NCI-H2107 treated with DMSO at 0.1 percent for 48 hours (cell line): ENCODE measurements at regions not wholly inside any gene's neighbourhood (a gene's known extent, or its start where the extent isn't known, plus 50 kb on each side); places are given as distances from the start of the nearest gene placed in this dataset.

Experiments used
- DNase-seq: peaks from one replicate; lab custom pipeline; 2025; ENCODE audit not compliant: unreplicated experiment; lab: John Stamatoyannopoulos, UW

- no peak for DNase-seq
Measured at GRCh38 chr5:36355516-36355915, 53.8 kb upstream of the RANBP3L start.

DNA sequence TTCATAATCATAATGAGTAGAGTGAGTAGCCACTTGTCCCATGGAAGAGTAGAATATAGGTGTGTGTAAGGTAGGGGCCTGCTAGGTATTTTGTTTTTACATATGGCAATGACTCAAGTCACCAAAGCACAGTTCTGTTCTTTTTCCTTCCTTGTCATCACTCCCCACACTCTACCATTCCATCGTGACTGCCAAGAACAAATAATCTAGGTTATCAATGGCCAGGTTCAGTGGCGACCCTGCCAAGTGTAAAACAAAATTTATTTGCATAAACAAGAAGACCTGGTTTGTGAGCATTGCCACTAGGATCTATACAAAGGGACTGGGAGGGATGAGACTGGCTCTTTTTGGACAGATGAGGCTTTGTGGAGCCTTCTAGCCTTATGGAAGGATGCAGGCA lies 55.2 kb upstream of the RANBP3L start:
- DNase-seq: no peak

DNA sequence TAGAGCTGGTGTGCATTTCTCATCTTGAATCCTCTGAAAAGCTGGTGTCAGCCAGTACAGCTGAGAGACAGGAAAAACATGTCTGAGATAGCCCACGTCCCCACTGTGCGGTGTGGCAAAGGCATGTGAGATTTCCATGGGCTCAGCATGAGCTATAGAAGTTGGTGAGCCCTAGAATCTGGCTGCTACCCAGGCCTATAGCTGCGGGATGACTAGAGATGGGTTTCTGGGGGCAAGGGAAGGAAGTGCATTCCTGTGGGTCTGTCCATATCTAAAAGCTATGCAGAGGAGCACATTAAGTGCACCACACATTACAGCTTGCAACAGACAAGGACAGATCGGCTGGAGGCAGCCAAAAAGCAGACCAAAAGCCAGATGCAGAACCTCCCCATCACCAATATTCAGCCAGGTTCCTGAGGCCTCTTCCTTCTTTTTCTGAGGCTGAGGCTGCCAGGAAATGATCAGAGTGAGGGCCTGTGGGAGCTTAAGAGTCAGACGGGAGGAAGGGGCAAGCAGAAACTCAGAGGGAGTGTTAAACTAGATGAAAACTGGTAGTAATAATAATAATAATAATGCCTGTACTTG lies 55.8 kb upstream of the RANBP3L start:
- no peak for DNase-seq

DNA sequence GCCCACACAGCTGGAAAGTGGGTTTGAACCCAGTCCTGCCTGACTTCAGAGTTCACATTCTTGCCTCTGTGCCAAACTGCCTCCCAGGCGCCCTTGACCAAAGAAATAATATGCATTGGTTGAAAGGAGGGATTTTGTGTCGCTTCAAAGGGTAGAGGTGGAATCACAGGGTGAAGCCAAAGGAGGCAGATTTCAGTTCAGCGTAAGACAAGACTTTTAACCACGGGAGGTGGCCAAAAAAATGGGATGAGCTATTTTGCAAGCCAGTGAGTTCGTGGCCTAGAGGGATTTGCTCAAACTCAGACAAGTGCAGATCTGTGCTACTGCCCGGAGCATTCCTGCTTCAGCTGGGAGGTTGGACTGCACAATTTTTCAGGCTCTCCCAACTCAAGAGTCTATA lies 57.6 kb upstream of the RANBP3L start:
- DNase-seq: no peak

DNA sequence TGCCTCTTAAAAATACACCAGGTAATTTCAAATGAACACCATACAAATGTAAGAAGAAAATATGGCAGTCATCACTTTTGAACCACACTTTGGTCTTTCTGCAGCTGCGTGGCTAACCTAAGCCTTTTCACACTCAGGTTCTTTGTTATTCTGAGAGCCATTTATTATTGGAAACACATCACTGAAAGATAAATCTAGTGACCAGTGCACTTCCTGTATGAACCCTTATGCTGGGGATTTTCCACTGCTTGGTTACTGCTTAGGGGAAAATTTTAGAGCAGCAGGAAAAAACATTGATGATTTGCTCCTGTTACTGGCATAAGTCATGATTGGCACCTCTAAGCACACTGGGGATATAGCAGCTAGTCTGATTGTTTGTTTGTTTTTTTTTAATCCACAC lies 58.6 kb upstream of the RANBP3L start:
- no peak for DNase-seq

DNA sequence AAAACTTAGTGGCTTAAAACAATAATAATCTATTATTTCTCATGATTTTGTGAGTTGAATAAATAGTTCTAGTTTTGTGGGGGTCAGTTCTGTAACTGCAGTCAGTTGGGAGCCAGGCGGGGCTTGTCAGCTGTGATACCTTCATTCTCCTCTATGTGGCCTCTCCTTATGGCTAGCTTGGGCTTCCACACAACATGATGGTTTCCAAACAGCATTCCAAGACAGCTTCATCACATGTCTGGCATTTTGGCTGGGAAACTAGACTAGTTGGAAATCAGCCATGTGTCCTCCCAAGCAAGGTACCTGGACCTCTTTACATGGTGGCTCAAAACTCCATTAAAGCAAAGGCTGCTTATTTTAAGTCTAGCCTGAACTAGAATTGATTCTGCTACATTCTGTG lies 61.4 kb upstream of the RANBP3L start:
- no peak for DNase-seq

GRCh38 chr5:36363744-36364143 lies 62.0 kb upstream of the RANBP3L start:
- no peak for DNase-seq

DNA sequence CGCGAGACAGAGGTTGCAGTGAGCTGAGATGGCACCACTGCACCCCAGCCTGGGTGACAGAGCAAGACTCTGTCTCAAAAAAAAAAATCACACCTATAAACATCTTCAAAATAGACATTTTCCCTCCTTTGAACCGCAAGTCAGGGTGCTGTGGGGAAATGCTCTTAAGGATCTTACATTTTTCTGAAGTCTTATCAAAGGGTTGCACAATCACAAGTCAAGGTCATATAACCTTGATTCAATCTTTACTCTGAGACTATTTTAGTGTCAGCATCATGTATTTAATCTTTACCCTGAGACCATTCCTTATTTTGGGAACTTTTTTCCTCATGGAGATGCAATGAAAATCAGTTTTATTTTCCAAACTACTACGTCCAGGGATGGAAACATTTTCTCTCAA lies 62.8 kb upstream of the RANBP3L start:
- DNase-seq: no peak

DNA sequence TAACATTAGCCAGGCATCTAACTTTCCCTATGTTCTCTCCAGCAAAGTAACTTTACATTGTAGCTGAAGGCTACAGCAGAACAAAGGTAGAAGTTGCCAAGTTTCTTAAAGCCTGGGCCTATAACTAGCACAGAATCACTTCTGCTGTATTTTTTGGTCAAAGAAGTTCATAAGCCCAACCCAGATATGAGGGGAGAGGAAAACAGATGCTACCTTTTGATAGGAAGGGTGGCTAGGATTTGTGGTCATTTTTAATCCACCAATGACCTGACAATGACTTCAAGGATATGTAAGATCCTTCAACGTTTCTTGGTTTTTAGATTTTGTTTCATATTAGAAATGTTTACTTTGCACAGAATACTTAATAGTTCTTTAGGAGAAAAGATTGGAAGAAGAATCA lies 64.2 kb upstream of the RANBP3L start:
- DNase-seq: no peak

DNA sequence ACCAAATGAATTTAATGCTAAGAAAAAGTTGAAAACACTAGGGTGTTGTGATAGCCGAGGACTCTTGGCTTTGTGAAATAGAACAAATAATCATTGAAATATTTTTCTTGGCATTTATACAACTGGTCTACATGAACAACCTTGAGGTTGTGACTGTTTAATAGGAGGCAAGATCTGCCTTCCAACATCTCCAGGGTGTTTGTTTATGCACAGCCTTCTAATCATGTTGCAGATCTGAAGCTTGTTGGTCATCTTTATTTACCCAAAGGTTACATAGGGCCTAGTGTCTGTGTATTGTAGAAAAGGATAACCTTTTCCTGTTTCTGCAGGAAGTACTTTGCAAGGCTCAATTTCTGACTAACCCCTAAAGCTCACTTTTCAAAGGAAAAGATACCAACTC lies 65.2 kb upstream of the RANBP3L start:
- DNase-seq: no peak

DNA sequence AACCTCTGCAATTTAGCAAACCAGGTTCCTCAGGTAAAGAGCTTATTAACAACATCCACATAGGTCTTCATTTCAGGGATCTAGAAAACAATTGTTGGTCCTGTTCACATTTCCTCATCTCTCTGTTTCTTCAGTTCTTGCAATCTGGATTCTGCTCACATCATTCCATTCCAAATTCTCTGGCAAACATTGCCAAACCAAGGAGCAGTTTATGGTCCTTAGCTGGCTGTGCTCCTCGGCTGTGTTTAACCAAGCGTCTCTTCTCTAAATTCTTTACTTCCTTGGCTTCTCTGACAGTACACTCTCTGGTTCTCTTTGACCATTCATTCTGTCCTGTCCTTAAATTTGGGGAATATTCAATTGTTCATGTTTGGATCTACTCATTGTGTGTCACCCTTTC lies 65.8 kb upstream of the RANBP3L start:
- DNase-seq: no peak

GRCh38 chr5:36369219-36369690 lies 67.6 kb upstream of the RANBP3L start:
- no peak for DNase-seq

DNA sequence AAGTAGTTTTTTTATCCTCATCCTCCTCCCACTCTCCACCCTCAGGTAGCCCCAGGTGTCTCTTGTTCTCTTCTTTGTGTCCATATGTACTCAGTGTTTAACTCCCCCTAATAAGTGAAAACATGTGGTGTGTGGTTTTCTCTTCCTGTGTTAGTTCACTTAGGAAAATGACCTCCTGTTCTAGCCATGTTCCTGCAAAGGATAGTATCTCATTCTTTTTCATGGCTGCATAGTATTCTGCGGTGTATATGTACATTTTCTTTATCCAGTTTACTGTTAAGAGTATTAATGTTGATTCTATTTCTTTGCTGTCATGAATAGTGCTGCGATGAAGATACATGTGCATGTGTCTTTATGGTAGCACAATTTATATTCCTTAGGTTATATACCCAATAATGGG lies 68.4 kb upstream of the RANBP3L start:
- no peak for DNase-seq

- DNase-seq: no peak
Measured at GRCh38 chr5:36371366-36371765, 69.7 kb upstream of the RANBP3L start.

GRCh38 chr5:36373527-36374086 lies 71.9 kb upstream of the RANBP3L start:
- no peak for DNase-seq

GRCh38 chr5:36374266-36374862 lies 72.7 kb upstream of the RANBP3L start:
- DNase-seq: no peak

GRCh38 chr5:36377192-36377591 lies 75.5 kb upstream of the RANBP3L start:
- no peak for DNase-seq

GRCh38 chr5:36378551-36378950 lies 76.8 kb upstream of the RANBP3L start:
- DNase-seq: no peak

DNA sequence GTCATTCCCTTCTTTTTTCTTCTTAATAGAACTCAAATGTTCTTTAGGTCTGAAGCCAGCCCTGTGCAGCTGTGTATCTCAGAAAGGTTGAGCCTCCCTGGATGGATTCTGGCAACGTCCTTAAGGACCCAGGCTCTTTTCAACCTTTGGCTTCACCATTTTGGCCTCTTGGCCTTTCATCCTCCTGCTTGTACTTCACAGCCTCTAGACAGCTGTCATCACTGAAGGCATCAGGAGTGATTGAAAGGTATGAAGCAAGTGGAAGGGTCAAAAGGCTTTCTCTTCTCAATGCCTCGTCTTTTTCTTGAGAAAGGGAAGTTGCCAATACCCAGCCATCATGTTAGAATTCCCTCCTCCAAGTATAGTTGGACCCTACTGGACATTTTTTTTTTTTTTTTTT lies 81.2 kb upstream of the RANBP3L start:
- no peak for DNase-seq

DNA sequence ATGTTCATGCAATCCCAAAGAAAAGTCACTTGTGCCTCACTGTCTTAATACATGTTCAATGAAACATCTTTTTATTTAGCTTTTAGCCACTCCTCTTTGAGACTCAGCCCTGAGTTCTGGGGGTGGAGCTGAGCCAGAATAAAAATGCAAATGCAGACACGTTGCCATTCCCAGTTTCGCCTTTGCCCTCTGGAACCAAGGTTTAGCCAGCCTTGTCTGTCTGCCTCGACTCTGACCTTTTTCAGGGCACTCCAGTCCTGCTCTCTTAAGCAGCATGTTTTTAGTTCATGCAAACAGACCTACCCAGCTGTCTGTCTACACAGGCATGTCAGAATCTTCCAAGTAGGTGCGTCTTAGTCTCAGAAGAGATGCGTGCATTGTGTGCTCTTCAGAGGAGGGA lies 82.2 kb upstream of the RANBP3L start:
- no peak for DNase-seq

GRCh38 chr5:36384845-36385244 lies 83.1 kb upstream of the RANBP3L start:
- no peak for DNase-seq

- no peak for DNase-seq
Measured at GRCh38 chr5:36385495-36385894, 83.8 kb upstream of the RANBP3L start.

- no peak for DNase-seq
Measured at GRCh38 chr5:36388288-36388687, 86.6 kb upstream of the RANBP3L start.
